ENCODE measurements at regions not wholly inside any gene's neighbourhood (a gene's known extent, or its start where the extent isn't known, plus 50 kb on each side); places are given as distances from the start of the nearest gene placed in this dataset.

DNA sequence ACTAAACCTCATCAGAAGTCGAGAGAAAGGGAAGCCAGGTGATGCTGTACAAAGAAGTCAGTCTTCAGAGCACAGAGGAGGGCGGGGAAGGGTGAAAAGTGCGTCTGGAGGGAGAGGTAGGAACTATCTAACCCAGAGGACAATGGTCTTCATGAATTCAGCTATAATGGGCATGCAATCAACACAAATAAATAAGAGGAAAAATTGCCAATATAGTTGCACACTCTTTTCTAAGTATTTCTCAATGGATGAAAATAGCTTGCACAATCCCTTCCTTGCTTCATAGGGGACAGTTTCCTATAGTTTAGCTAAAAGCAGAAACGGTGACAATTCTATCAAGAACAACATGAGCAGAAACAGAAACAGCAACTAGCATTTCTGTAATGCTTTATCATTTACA is 931.2 kb downstream of the AACS start:
- TF ChIP-seq, protein P1, sequence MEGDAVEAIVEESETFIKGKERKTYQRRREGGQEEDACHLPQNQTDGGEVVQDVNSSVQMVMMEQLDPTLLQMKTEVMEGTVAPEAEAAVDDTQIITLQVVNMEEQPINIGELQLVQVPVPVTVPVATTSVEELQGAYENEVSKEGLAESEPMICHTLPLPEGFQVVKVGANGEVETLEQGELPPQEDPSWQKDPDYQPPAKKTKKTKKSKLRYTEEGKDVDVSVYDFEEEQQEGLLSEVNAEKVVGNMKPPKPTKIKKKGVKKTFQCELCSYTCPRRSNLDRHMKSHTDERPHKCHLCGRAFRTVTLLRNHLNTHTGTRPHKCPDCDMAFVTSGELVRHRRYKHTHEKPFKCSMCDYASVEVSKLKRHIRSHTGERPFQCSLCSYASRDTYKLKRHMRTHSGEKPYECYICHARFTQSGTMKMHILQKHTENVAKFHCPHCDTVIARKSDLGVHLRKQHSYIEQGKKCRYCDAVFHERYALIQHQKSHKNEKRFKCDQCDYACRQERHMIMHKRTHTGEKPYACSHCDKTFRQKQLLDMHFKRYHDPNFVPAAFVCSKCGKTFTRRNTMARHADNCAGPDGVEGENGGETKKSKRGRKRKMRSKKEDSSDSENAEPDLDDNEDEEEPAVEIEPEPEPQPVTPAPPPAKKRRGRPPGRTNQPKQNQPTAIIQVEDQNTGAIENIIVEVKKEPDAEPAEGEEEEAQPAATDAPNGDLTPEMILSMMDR (IDR thresholded peaks at IDR 0.05) = no peak
- no peak for TF ChIP-seq POLR2A (IDR thresholded peaks at IDR 0.05)
